ENCODE measurements at regions not wholly inside any gene's neighbourhood (a gene's known extent, or its start where the extent isn't known, plus 50 kb on each side); places are given as distances from the start of the nearest gene placed in this dataset.

DNA sequence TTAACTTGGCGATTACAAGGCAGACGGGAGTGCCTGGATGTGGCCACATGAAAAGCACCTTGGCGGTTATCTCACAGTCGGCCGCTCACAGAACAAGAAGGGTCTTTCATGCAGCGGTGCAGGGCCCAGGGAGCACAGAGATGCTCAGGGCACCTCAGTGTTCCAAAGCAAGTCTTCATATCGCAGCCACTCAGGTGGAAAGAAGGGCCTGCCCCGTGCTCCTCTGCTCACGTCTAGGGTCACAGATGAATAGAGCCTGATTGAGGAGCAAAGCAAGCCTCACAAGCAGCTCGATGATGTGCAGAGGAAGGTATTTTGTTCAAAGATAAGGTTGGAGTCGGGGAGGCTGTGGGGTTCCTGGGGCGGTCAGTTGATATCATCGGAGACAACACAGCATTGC is 297.8 kb downstream of the WDR11 start:
- Histone ChIP-seq H3K4me1 (ENCODE audit: control insufficient read depth, low read depth, low read length) (no peaks in the 10 kb centered on the region), H3K56ac (ENCODE audit: low read length) (no peak overlapping the region), H3K18ac (ENCODE audit: low read length) (no peak overlapping the region), H3K4me2 (ENCODE audit: low read length) (no peak overlapping the region), H2BK15ac (replicated peaks; ENCODE audit: low read depth) (no peak overlapping the region), H2BK120ac (ENCODE audit: low read depth, low read length) (no peak overlapping the region), H3K4me3 (ENCODE audit: low read length) (no peak overlapping the region), H3K27me3 (ENCODE audit: insufficient read depth, low read length, poor library complexity) (no peaks in the 10 kb centered on the region), H2BK5ac (ENCODE audit: low read length) (no peak overlapping the region), H3K27ac (ENCODE audit: low read depth, low read length) (no peak overlapping the region), H3K4ac (ENCODE audit: low read depth, low read length) (no peak overlapping the region), H3K79me2 (ENCODE audit: control insufficient read depth, insufficient read depth, low read length) (no peaks in the 10 kb centered on the region), H3K36me3 (ENCODE audit: control insufficient read depth, insufficient read depth, low read length) (no peaks in the 10 kb centered on the region), H3K79me1 (ENCODE audit: low read length) (no peaks in the 10 kb centered on the region), H4K5ac (ENCODE audit: low read length) (no peak overlapping the region), H3K23ac (ENCODE audit: low read length) (no peak overlapping the region), H4K8ac (ENCODE audit: low read depth, low read length) (no peak overlapping the region), H3K9ac (ENCODE audit: low read length) (no peak overlapping the region), H2AK5ac (ENCODE audit: low read length) (no peak overlapping the region)
- no peak for DNase-seq
- WGBS (ENCODE audit: extremely low coverage, insufficient coverage, low lambda C conversion rate): no CpG with 5 or more reads among the region's 13 CpGs

DNA sequence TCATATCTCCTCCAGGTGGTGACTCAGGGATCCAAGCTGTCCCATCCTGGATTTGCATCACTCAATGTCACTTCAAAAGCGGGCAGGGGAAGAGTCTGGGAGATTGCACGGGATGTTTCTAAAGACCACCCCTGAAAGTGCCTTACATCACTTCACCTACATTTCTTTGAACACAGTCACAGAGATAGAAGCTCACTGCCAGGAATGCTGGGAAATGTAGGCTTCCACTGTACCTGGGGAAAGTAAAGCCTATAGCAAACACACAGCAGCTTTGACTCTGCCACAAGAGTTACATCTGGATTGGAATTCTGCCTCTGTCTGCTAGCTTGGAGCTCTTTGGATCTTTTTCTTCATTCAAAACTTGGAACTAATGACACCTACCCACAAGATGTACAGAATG is 300.9 kb downstream of the WDR11 start:
- H2BK5ac ChIP-seq (ENCODE audit: low read length): no peak overlapping the region
- no peak overlapping the region for H3K27ac ChIP-seq (ENCODE audit: low read depth, low read length)
- H3K79me1 ChIP-seq (ENCODE audit: low read length): no peaks in the 10 kb centered on the region
- H3K4me2 ChIP-seq (ENCODE audit: low read length): no peak overlapping the region
- H3K4me3 ChIP-seq (ENCODE audit: low read length): no peak overlapping the region
- no peak overlapping the region for H4K5ac ChIP-seq (ENCODE audit: low read length)
- no CpG with 5 or more reads among the region's 2 CpGs for WGBS (ENCODE audit: extremely low coverage, insufficient coverage, low lambda C conversion rate)
- no peaks in the 10 kb centered on the region for H3K79me2 ChIP-seq (ENCODE audit: control insufficient read depth, insufficient read depth, low read length)
- no peaks in the 10 kb centered on the region for H3K27me3 ChIP-seq (ENCODE audit: insufficient read depth, low read length, poor library complexity)
- peak; percentile 62 for DNase-seq
- no peak overlapping the region for H3K23ac ChIP-seq (ENCODE audit: low read length)
- H2BK120ac ChIP-seq (ENCODE audit: low read depth, low read length): no peak overlapping the region
- H3K4me1 ChIP-seq (ENCODE audit: control insufficient read depth, low read depth, low read length): no peaks in the 10 kb centered on the region
- no peaks in the 10 kb centered on the region for H3K36me3 ChIP-seq (ENCODE audit: control insufficient read depth, insufficient read depth, low read length)
- no peak overlapping the region for H3K4ac ChIP-seq (ENCODE audit: low read depth, low read length)
- no peak overlapping the region for H3K9ac ChIP-seq (ENCODE audit: low read length)
- H2BK15ac ChIP-seq (replicated peaks; ENCODE audit: low read depth): no peak overlapping the region
- H4K8ac ChIP-seq (ENCODE audit: low read depth, low read length): no peak overlapping the region
- peak overlapping the region; percentile 12 for H3K56ac ChIP-seq (ENCODE audit: low read length)
- no peak overlapping the region for H2AK5ac ChIP-seq (ENCODE audit: low read length)
- H3K18ac ChIP-seq (ENCODE audit: low read length): no peak overlapping the region

DNA sequence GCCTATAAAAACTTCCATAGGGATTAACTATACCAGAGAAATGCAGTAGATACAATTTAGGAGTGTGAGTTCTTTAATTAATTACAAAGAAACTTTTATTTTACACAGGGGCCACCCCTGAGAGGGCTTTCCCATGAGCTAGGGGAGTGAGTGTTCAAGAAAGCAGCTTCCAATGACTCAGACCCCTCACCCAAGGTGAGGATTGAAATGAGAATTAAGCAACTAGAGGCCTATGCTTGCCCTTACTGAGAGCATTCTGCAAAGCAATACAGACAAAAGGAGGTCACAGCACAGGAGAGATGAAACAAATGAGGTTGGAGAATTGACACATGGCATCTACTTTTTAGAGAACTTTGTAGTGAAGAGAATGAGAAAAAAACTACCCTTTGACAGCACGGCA is 301.8 kb downstream of the WDR11 start:
- no peak overlapping the region for H3K9ac ChIP-seq (ENCODE audit: low read length)
- no peak overlapping the region for H2BK5ac ChIP-seq (ENCODE audit: low read length)
- no peak overlapping the region for H3K56ac ChIP-seq (ENCODE audit: low read length)
- WGBS (ENCODE audit: extremely low coverage, insufficient coverage, low lambda C conversion rate): no CpG with 5 or more reads among the region's 1 CpG
- no peak overlapping the region for H3K4me3 ChIP-seq (ENCODE audit: low read length)
- H4K8ac ChIP-seq (ENCODE audit: low read depth, low read length): no peak overlapping the region
- H3K79me1 ChIP-seq (ENCODE audit: low read length): no peaks in the 10 kb centered on the region
- H2BK15ac ChIP-seq (replicated peaks; ENCODE audit: low read depth): no peak overlapping the region
- no peak overlapping the region for H2AK5ac ChIP-seq (ENCODE audit: low read length)
- no peaks in the 10 kb centered on the region for H3K27me3 ChIP-seq (ENCODE audit: insufficient read depth, low read length, poor library complexity)
- DNase-seq: no peak
- H3K23ac ChIP-seq (ENCODE audit: low read length): no peak overlapping the region
- H3K79me2 ChIP-seq (ENCODE audit: control insufficient read depth, insufficient read depth, low read length): no peaks in the 10 kb centered on the region
- no peaks in the 10 kb centered on the region for H3K36me3 ChIP-seq (ENCODE audit: control insufficient read depth, insufficient read depth, low read length)
- H3K18ac ChIP-seq (ENCODE audit: low read length): no peak overlapping the region
- no peak overlapping the region for H3K4ac ChIP-seq (ENCODE audit: low read depth, low read length)
- H3K27ac ChIP-seq (ENCODE audit: low read depth, low read length): no peak overlapping the region
- no peak overlapping the region for H4K5ac ChIP-seq (ENCODE audit: low read length)
- no peak overlapping the region for H3K4me2 ChIP-seq (ENCODE audit: low read length)
- no peak overlapping the region for H2BK120ac ChIP-seq (ENCODE audit: low read depth, low read length)
- H3K4me1 ChIP-seq (ENCODE audit: control insufficient read depth, low read depth, low read length): no peaks in the 10 kb centered on the region

DNA sequence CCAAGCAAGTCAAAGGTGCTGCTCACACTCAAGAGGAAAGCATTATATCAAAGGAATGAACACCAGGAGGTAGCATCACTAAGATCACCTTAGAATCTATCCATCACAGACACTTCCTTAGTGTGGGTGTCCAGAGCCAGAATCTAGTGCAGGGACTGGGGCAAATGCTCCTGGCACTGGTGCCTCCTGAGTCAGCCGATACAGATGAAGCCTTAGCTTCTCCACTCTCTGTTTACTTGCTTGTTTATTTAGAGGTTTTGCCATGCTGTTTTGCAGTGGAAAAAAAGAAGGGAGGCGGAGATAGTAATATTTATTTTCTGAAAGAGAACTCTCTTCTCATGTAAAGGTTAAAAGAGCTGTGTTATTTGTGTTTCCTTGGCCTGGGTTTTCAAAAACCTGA is 303.1 kb downstream of the WDR11 start:
- Histone ChIP-seq H3K4me3 (ENCODE audit: low read length) (no peak overlapping the region), H2AK5ac (ENCODE audit: low read length) (no peak overlapping the region), H3K4ac (ENCODE audit: low read depth, low read length) (no peak overlapping the region), H3K79me1 (ENCODE audit: low read length) (no peaks in the 10 kb centered on the region), H3K27me3 (ENCODE audit: insufficient read depth, low read length, poor library complexity) (no peaks in the 10 kb centered on the region), H3K9ac (ENCODE audit: low read length) (no peak overlapping the region), H3K27ac (ENCODE audit: low read depth, low read length) (no peak overlapping the region), H4K5ac (ENCODE audit: low read length) (no peak overlapping the region), H2BK120ac (ENCODE audit: low read depth, low read length) (no peak overlapping the region), H3K79me2 (ENCODE audit: control insufficient read depth, insufficient read depth, low read length) (no peaks in the 10 kb centered on the region), H3K56ac (ENCODE audit: low read length) (no peak overlapping the region), H4K8ac (ENCODE audit: low read depth, low read length) (no peak overlapping the region), H3K36me3 (ENCODE audit: control insufficient read depth, insufficient read depth, low read length) (no peaks in the 10 kb centered on the region), H3K23ac (ENCODE audit: low read length) (no peak overlapping the region), H3K18ac (ENCODE audit: low read length) (no peak overlapping the region), H3K4me2 (ENCODE audit: low read length) (no peak overlapping the region), H2BK5ac (ENCODE audit: low read length) (no peak overlapping the region), H3K4me1 (ENCODE audit: control insufficient read depth, low read depth, low read length) (no peaks in the 10 kb centered on the region), H2BK15ac (replicated peaks; ENCODE audit: low read depth) (no peak overlapping the region)
- DNase-seq: no peak
- no CpG with 5 or more reads among the region's 2 CpGs for WGBS (ENCODE audit: extremely low coverage, insufficient coverage, low lambda C conversion rate)

DNA sequence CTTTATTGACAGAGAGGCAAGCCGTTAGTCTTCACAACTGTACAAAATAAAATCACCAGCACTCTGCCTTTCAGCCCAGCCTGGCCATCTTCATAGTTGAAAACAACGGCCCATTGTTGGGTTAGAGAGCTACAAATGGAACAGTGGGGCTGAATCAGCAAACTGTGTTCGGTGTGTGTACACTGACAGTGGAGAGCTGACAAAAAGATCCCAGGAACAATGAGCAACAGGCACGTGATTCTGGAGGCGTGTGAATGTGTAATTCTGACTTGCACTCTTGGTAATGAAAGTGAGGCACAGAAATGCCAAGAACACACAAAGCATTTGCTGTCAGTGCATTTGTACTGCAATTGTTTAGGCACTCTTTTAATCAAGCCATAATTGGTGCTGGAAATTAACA is 303.7 kb downstream of the WDR11 start:
- Histone ChIP-seq H3K79me1 (ENCODE audit: low read length) (no peaks in the 10 kb centered on the region), H3K36me3 (ENCODE audit: control insufficient read depth, insufficient read depth, low read length) (no peaks in the 10 kb centered on the region), H2BK120ac (ENCODE audit: low read depth, low read length) (no peak overlapping the region), H4K8ac (ENCODE audit: low read depth, low read length) (no peak overlapping the region), H3K4me1 (ENCODE audit: control insufficient read depth, low read depth, low read length) (no peaks in the 10 kb centered on the region), H3K4ac (ENCODE audit: low read depth, low read length) (no peak overlapping the region), H2AK5ac (ENCODE audit: low read length) (no peak overlapping the region), H3K9ac (ENCODE audit: low read length) (no peak overlapping the region), H3K27me3 (ENCODE audit: insufficient read depth, low read length, poor library complexity) (no peaks in the 10 kb centered on the region), H3K23ac (ENCODE audit: low read length) (no peak overlapping the region), H4K5ac (ENCODE audit: low read length) (no peak overlapping the region), H3K79me2 (ENCODE audit: control insufficient read depth, insufficient read depth, low read length) (no peaks in the 10 kb centered on the region), H3K27ac (ENCODE audit: low read depth, low read length) (no peak overlapping the region), H3K4me3 (ENCODE audit: low read length) (no peak overlapping the region), H3K4me2 (ENCODE audit: low read length) (no peak overlapping the region), H3K56ac (ENCODE audit: low read length) (no peak overlapping the region), H2BK15ac (replicated peaks; ENCODE audit: low read depth) (no peak overlapping the region), H2BK5ac (ENCODE audit: low read length) (no peak overlapping the region), H3K18ac (ENCODE audit: low read length) (no peak overlapping the region)
- DNase-seq: no peak
- WGBS (ENCODE audit: extremely low coverage, insufficient coverage, low lambda C conversion rate): no CpG with 5 or more reads among the region's 5 CpGs

DNA sequence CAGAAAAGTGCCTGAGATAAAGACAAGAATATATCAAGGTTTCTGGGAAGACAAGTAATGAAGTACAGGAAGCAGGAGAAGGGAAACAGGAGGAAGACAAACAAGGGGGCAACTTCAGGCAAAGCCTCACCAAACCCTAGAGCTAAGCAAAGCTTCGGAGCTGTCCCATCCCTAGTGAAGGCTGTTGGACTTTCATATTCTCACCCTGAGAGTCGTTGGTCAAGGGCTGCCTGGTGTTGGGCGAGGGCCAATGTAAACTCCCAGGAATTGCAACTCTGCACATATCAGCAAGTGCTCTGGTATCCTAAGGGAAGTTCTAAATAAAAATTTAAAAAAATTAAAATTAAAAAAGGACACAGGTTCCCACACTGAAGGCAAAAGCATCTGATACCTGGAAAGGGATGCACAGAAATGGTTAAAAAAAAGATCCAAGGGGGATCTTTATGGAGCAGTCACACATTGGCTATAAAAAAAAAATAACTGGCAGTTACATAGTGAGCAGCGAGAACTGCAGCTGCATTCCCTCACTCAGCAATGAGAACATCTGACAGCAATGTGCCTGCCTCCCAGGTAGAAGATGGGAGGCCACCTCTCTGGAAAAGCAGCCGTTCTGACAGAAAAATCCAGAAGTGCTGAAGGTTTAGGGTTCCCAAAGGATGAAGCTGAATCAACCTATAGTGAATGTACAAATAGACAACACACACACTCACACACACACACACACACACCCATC is 304.7 kb downstream of the WDR11 start:
- Histone ChIP-seq H3K9ac (ENCODE audit: low read length) (no peak overlapping the region), H3K79me2 (ENCODE audit: control insufficient read depth, insufficient read depth, low read length) (no peaks in the 10 kb centered on the region), H3K23ac (ENCODE audit: low read length) (no peak overlapping the region), H4K5ac (ENCODE audit: low read length) (no peak overlapping the region), H3K4me3 (ENCODE audit: low read length) (no peak overlapping the region), H3K36me3 (ENCODE audit: control insufficient read depth, insufficient read depth, low read length) (no peaks in the 10 kb centered on the region), H3K56ac (ENCODE audit: low read length) (no peak overlapping the region), H3K27ac (ENCODE audit: low read depth, low read length) (no peak overlapping the region), H2AK5ac (ENCODE audit: low read length) (no peak overlapping the region), H3K4me1 (ENCODE audit: control insufficient read depth, low read depth, low read length) (no peaks in the 10 kb centered on the region), H2BK120ac (ENCODE audit: low read depth, low read length) (no peak overlapping the region), H2BK15ac (replicated peaks; ENCODE audit: low read depth) (no peak overlapping the region), H3K18ac (ENCODE audit: low read length) (no peak overlapping the region), H3K4ac (ENCODE audit: low read depth, low read length) (no peak overlapping the region), H2BK5ac (ENCODE audit: low read length) (no peak overlapping the region), H3K27me3 (ENCODE audit: insufficient read depth, low read length, poor library complexity) (no peaks in the 10 kb centered on the region), H3K79me1 (ENCODE audit: low read length) (no peaks in the 10 kb centered on the region), H4K8ac (ENCODE audit: low read depth, low read length) (no peak overlapping the region), H3K4me2 (ENCODE audit: low read length) (no peak overlapping the region)
- no CpG with 5 or more reads among the region's 5 CpGs for WGBS (ENCODE audit: extremely low coverage, insufficient coverage, low lambda C conversion rate)
- no peak for DNase-seq
